Endothelial cell of hepatic sinusoid (primary cell): ENCODE measurements at regions not wholly inside any gene's neighbourhood (a gene's known extent, or its start where the extent isn't known, plus 50 kb on each side); places are given as distances from the start of the nearest gene placed in this dataset.
"Not testable (repeated sequence)": the region's sequence is repeated elsewhere in the genome, so short reads cannot be mapped to it uniquely, and the experiment has no call there.

Experiments
- in situ Hi-C: cut with HindIII; loops from 2 replicates; pipeline ENCODE4 v1.10.0; 2017; ENCODE audit warnings: low sequenced_read_pairs

DNA sequence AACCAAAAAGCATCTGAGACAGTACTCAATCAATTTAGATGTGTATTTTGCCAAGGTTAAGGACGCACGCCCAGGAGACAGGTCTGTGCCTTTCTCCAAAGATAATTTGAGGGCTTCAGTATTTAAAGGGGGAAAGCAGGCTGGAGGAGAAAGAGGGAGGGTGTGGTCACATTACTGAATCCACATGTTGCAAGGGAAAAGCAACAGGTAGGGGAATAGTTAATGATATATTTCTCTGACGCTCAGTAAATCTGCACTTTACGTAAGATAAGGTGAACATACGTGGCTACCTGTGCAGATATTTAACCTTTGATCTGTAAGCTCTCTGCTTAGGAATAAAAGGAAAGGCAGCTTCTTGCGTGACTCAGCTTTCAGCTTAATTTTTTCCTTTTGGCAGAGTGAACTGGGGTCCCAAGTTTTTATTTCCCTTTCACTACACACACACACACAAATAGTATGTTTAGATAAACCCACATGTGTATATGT lies 443.4 kb downstream of the NTRK2 start:
- in situ Hi-C loops = no loop called here

DNA sequence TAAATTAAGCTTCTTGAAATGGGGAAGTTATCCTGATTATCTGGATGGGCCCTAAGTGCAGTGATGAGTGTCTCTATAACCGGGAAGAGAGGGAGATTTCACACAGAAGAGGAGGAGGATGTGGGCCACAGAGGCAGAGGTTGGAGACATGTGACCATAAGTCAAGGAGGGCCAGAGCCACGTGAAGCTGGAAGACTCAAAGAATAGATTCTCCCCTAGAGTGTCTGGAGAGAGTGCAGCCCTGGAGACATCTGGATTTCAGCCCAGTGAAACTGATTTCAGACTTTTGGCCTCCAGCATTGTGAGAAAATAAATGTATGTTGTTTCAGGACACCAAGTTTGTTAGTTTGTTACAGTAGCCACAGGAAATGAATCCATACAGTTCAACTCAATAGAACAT lies 442.9 kb downstream of the NTRK2 start:
- in situ Hi-C loops = no loop called here

DNA sequence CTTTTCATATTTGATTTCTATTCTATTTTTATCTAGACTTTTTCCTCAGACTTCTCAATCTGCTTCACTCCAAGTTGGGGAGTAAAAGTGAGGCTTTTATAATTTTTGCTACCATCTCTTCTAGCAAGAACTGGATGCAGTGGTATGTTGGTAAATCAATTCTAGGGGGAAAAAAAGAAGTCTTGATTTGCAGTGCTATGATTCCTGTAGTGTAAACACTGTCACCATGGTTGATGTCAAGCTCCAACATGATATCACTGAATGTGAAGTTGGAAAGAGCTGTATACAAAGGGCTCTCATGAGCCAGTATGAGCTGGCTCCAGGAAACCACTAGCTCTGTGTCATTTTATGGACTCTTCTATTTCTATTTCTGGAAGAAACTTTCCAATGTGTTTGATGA lies 439.2 kb downstream of the NTRK2 start:
- in situ Hi-C loops = no loop called here

DNA sequence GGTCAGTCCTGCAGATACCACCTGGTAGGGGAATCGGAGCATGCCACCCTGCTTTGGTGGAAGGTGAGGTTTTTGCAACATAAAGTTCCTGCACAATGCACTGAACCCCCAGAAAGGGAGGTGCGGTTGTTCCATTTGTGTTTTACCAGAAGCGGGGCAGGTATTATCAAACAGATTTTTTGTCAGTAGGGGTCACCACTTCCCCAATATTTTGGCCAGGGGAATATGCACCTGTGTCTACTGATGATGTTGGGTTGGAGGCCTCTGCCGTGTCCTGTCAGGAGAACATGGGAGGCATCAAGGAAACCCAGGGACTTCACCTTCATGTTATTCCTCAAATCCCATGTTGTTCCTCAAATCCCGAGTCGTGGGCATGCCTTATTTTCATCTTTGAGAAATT lies 438.7 kb downstream of the NTRK2 start:
- in situ Hi-C loops = no loop called here

DNA sequence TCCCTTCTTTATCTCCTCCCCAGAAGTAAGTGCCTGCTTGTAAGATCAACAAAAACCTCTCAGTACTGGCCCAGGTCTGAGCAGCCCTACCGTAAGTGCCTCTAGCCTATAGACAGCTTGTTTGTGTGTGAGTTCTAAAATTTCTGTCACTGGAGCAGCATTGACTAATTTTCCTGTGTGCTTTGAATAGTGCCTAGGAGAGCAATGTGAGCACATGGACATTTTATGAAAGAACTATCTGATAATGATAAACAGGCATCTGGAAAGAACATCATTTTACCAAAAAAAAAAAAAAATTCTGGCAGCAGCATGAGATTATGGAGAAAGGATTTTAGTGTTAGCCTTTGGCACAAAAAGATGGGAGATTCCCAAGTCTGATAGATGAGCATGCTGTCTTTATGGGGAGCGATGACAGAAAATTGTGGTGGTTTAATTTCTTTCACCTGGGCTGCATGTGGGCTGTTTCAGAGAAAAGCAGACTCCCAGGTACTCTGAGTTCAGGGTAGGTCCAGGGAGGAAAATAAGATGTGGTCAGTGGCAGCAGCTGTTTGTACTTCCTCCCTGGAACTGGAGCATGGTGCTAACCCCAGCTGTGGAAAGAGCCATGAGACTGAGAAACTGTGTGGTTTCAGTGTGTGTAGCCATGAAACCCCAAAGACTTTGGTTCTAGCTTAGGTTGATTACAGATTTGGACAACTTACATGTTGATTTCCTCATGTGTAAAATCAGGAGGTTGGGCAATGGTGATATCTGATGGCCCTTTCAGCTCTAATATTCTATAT lies 419.9 kb downstream of the NTRK2 start:
- in situ Hi-C loops = no loop called here

DNA sequence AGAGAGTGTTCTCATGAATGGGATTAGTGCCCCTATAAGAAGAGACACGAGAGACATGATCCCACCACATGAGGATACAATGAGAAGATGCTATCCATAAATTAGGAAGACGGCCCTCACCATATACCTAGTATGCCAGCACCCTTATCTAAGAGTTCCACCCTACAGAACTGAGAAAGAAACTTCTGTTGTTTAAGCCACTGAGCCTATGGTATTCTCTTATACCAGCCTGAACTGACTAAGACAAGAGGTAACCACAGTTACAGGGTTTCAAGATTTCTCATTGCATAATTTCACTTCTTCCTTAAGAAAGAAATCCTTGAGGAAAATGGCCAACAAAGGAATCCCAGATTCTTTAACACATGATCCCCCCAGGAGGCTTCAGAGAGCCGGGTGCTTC lies 412.4 kb downstream of the NTRK2 start:
- in situ Hi-C loops = no loop called here

DNA sequence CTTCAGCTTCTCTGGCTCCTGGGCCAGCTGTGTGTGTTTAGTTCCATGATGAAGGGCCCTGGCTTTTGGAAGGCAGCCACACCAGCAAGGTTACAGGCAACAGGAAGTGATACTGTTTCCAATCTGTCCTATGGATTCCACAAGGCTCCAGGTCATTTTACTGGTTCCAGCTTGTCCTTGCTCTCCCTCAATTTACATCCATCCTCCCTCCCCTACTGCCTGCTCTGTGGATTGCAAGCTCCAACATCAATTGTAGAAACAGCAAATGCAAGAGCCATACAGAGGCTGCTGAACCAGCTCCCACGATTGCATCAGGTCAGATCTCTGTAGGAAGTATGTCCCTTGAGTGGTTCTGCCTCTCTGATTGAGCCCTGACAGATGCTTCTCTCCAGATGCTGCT lies 409.8 kb downstream of the NTRK2 start:
- in situ Hi-C loops = no loop called here

DNA sequence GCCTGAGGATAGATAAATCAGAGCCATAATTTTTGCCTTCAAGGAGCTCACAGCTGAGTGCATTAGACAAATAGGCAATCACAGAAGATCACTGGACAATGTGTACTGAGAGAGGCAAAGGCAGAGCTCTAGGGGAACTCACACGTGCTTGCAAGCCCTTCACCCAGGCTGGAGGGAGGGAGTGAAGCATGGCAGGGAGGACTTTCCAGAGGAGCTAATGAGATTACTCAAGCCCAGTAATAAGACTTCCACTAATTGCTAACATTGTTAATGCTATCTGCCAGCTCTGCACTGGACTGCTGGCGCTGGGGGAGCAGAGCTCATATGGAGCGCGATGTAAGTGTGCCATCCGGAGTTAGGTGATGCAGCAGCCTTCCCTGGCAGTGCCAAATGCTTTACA lies 408.4 kb downstream of the NTRK2 start:
- in situ Hi-C loops = no loop called here

DNA sequence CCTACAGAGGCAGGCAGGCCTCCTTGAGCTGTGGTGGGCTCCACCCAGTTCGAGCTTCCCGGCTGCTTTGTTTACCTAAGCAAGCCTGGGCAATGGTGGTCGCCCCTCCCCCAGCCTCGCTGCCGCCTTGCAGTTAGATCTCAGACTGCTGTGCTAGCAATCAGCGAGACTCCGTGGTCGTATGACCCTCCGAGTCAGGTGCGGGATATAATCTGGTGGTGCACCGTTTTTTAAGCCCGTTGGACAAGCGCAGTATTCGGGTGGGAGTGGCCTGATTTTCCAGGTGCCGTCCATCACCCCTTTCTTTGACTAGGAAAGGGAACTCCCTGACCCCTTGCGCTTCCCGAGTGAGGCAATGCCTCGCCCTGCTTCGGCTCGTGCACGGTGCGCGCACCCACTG lies 407.6 kb downstream of the NTRK2 start:
- in situ Hi-C loops = not testable (repeated sequence)
